ENCODE measurements at regions not wholly inside any gene's neighbourhood (a gene's known extent, or its start where the extent isn't known, plus 50 kb on each side); places are given as distances from the start of the nearest gene placed in this dataset.

DNA sequence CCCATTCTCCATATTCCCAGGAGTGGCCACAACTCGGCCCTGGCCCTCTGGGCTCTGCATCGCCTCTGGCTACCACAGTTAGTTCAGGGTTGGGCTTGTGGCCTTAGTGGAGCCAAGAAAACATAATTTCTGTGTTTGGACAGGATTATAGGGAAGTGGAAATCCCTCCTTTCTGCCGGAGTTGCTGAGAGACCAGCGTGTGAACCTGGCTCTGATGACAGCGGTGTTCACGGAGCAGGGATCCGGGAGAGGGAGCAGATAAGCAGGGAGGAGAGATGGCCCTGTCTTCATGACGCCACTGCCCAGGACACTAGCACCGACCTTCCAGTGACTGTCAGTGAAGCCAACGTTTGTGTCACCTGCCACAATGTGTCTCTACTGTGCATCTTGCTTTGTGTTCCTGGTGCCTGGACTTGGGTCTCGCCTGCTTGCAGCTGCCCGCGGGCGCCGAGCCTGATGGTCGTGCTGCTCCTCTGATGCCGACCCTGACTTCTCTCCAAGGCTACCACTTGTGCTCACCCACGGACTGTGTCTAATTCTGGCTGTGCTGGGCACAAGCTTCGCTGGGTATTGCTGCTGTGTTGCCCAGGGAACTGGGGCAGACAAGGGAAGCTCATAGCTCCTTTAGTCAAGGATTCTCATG is 67.0 kb upstream of the VIPR2 start:
- Histone ChIP-seq H3F3A (ENCODE audit: low read length, unreplicated experiment) (no peaks in the 10 kb centered on the region), H3K4me3 (ENCODE audit: low read length) (no peak overlapping the region), H3K9me2 (replicated peaks; ENCODE audit: low read length) (no peaks in the 10 kb centered on the region), H3K9ac (ENCODE audit: low read length) (no peak overlapping the region), H3K4me1 (ENCODE audit: insufficient read depth, low read length) (no peaks in the 10 kb centered on the region), H3K36me3 (ENCODE audit: low read depth, low read length) (no peaks in the 10 kb centered on the region), H2AFZ (ENCODE audit: low read length) (no peak overlapping the region), H3K27me3 (ENCODE audit: low read length) (peaks cover 26% of the 10 kb centered on the region), H3K9me3 (ENCODE audit: low read length) (no peaks in the 10 kb centered on the region), H4K20me1 (ENCODE audit: low read length) (no peaks in the 10 kb centered on the region), H3K4me2 (ENCODE audit: low read length) (no peak overlapping the region), H3K79me2 (ENCODE audit: low read length) (no peaks in the 10 kb centered on the region), H3K27ac (ENCODE audit: low read length) (no peak overlapping the region)
- intact Hi-C loops (cut with micrococcal nuclease) = no loop called here
- DNase-seq = no peak
- BruUV-seq (replicated peaks) = no TSS peak
- no peak for ATAC-seq
- TF ChIP-seq EZH2 (IDR thresholded peaks at IDR 0.05; ENCODE audit: low read length, unreplicated experiment) (no peak), EZH2phosphoT487 (IDR thresholded peaks at IDR 0.05; ENCODE audit: borderline replicate concordance, low read length) (no peak)
- TF ChIP-seq, protein P1, sequence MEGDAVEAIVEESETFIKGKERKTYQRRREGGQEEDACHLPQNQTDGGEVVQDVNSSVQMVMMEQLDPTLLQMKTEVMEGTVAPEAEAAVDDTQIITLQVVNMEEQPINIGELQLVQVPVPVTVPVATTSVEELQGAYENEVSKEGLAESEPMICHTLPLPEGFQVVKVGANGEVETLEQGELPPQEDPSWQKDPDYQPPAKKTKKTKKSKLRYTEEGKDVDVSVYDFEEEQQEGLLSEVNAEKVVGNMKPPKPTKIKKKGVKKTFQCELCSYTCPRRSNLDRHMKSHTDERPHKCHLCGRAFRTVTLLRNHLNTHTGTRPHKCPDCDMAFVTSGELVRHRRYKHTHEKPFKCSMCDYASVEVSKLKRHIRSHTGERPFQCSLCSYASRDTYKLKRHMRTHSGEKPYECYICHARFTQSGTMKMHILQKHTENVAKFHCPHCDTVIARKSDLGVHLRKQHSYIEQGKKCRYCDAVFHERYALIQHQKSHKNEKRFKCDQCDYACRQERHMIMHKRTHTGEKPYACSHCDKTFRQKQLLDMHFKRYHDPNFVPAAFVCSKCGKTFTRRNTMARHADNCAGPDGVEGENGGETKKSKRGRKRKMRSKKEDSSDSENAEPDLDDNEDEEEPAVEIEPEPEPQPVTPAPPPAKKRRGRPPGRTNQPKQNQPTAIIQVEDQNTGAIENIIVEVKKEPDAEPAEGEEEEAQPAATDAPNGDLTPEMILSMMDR (conservative IDR thresholded peaks at IDR 0.05; ENCODE audit: low read depth, low read length) = no peak
- ChIA-PET POLR2A (ENCODE audit: unreplicated experiment) (no interaction called here), CTCF (no interaction called here)

- POLR2A ChIA-PET (ENCODE audit: unreplicated experiment) = no interaction called here
- Histone ChIP-seq H3K4me1 (ENCODE audit: insufficient read depth, low read length) (no peaks in the 10 kb centered on the region), H3K9me2 (replicated peaks; ENCODE audit: low read length) (no peaks in the 10 kb centered on the region), H2AFZ (ENCODE audit: low read length) (no peak overlapping the region), H3K27me3 (ENCODE audit: low read length) (peaks cover 18% of the 10 kb centered on the region), H3K4me2 (ENCODE audit: low read length) (no peak overlapping the region), H3K4me3 (ENCODE audit: low read length) (no peak overlapping the region), H3F3A (ENCODE audit: low read length, unreplicated experiment) (no peaks in the 10 kb centered on the region), H3K36me3 (ENCODE audit: low read depth, low read length) (no peaks in the 10 kb centered on the region), H4K20me1 (ENCODE audit: low read length) (no peaks in the 10 kb centered on the region), H3K9ac (ENCODE audit: low read length) (no peak overlapping the region), H3K9me3 (ENCODE audit: low read length) (no peaks in the 10 kb centered on the region), H3K79me2 (ENCODE audit: low read length) (no peaks in the 10 kb centered on the region), H3K27ac (ENCODE audit: low read length) (no peak overlapping the region)
- no TSS peak for BruUV-seq (replicated peaks)
- no peak for ATAC-seq
- TF ChIP-seq EZH2 (IDR thresholded peaks at IDR 0.05; ENCODE audit: low read length, unreplicated experiment) (no peak), EZH2phosphoT487 (IDR thresholded peaks at IDR 0.05; ENCODE audit: borderline replicate concordance, low read length) (no peak)
- TF ChIP-seq, protein P1 (conservative IDR thresholded peaks at IDR 0.05; ENCODE audit: low read depth, low read length) = no peak
- intact Hi-C loops (cut with micrococcal nuclease) = no loop called here
- CTCF ChIA-PET = no interaction called here
- DNase-seq = no peak
These were observed 66.0 kb upstream of the VIPR2 start for GRCh38 chr7:159210581-159211235.

- intact Hi-C loops (cut with micrococcal nuclease) = no loop called here
- no peaks in the 10 kb centered on the region for H3K36me3 ChIP-seq (ENCODE audit: low read depth, low read length)
- no peak overlapping the region for H3K27ac ChIP-seq (ENCODE audit: low read length)
- peaks cover 13% of the 10 kb centered on the region for H3K27me3 ChIP-seq (ENCODE audit: low read length)
- H3K79me2 ChIP-seq (ENCODE audit: low read length) = no peaks in the 10 kb centered on the region
- no TSS peak for BruUV-seq (replicated peaks)
- ChIA-PET CTCF (no interaction called here), POLR2A (ENCODE audit: unreplicated experiment) (no interaction called here)
- H3F3A ChIP-seq (ENCODE audit: low read length, unreplicated experiment) = no peaks in the 10 kb centered on the region
- ATAC-seq (no peak), DNase-seq (no peak)
- no peaks in the 10 kb centered on the region for H3K4me1 ChIP-seq (ENCODE audit: insufficient read depth, low read length)
- no peak overlapping the region for H3K9ac ChIP-seq (ENCODE audit: low read length)
- H3K9me2 ChIP-seq (replicated peaks; ENCODE audit: low read length) = no peaks in the 10 kb centered on the region
- H2AFZ ChIP-seq (ENCODE audit: low read length) = no peak overlapping the region
- no peak overlapping the region for H3K4me2 ChIP-seq (ENCODE audit: low read length)
- H3K9me3 ChIP-seq (ENCODE audit: low read length) = no peaks in the 10 kb centered on the region
- H4K20me1 ChIP-seq (ENCODE audit: low read length) = no peaks in the 10 kb centered on the region
- no peak overlapping the region for H3K4me3 ChIP-seq (ENCODE audit: low read length)
- TF ChIP-seq EZH2 (IDR thresholded peaks at IDR 0.05; ENCODE audit: low read length, unreplicated experiment) (no peak), EZH2phosphoT487 (IDR thresholded peaks at IDR 0.05; ENCODE audit: borderline replicate concordance, low read length) (no peak)
- TF ChIP-seq, protein P1 (conservative IDR thresholded peaks at IDR 0.05; ENCODE audit: low read depth, low read length) = no peak
These were observed 64.8 kb upstream of the VIPR2 start for GRCh38 chr7:159209429-159209828.

Data from PC-3 (cell line).